A172 (cell line): ENCODE measurements at regions not wholly inside any gene's neighbourhood (a gene's known extent, or its start where the extent isn't known, plus 50 kb on each side); places are given as distances from the start of the nearest gene placed in this dataset.

Experiments
- DNase-seq: peaks from one replicate; pipeline ENCODE4 v3.0.0-alpha.2; 2015; ENCODE audit warnings: low spot score

- DNase-seq, result no peak
These were observed 161.8 kb upstream of the MAP1B start for GRCh38 chr5:71945436-71945835.

- DNase-seq, result no peak
These were observed 160.8 kb upstream of the MAP1B start for GRCh38 chr5:71946343-71947030.

GRCh38 chr5:71948206-71948605 lies 159.1 kb upstream of the MAP1B start:
- no peak for DNase-seq

GRCh38 chr5:71949772-71950171 lies 157.5 kb upstream of the MAP1B start:
- DNase-seq, result no peak

GRCh38 chr5:71953866-71954265 lies 153.4 kb upstream of the MAP1B start:
- no peak for DNase-seq

GRCh38 chr5:71954329-71954728 lies 152.9 kb upstream of the MAP1B start:
- DNase-seq, result no peak

GRCh38 chr5:71955723-71956122 lies 151.6 kb upstream of the MAP1B start:
- no peak for DNase-seq

- no peak for DNase-seq
These were observed 149.9 kb upstream of the MAP1B start for GRCh38 chr5:71957292-71957898.

- DNase-seq, result no peak
These were observed 147.1 kb upstream of the MAP1B start for GRCh38 chr5:71960195-71960594.

- no peak for DNase-seq
These were observed 145.5 kb upstream of the MAP1B start for GRCh38 chr5:71961786-71962185.

- DNase-seq, result no peak
These were observed 137.8 kb upstream of the MAP1B start for GRCh38 chr5:71969460-71969859.

- peak; percentile 7 for DNase-seq
These were observed 135.4 kb upstream of the MAP1B start for GRCh38 chr5:71971862-71972261.

- DNase-seq, result no peak
These were observed 134.3 kb upstream of the MAP1B start for GRCh38 chr5:71972777-71973473.

GRCh38 chr5:71973563-71973962 lies 133.7 kb upstream of the MAP1B start:
- DNase-seq, result no peak

GRCh38 chr5:71974165-71974564 lies 133.1 kb upstream of the MAP1B start:
- DNase-seq, result peak; percentile 22

GRCh38 chr5:71974622-71975021 lies 132.7 kb upstream of the MAP1B start:
- DNase-seq, result peak; percentile 64

- no peak for DNase-seq
These were observed 130.8 kb upstream of the MAP1B start for GRCh38 chr5:71976449-71976848.

- DNase-seq, result no peak
These were observed 130.0 kb upstream of the MAP1B start for GRCh38 chr5:71977311-71977710.

- DNase-seq, result no peak
These were observed 129.1 kb upstream of the MAP1B start for GRCh38 chr5:71978216-71978615.

- DNase-seq, result no peak
These were observed 124.4 kb upstream of the MAP1B start for GRCh38 chr5:71982717-71983395.

GRCh38 chr5:71986101-71986500 lies 121.2 kb upstream of the MAP1B start:
- no peak for DNase-seq

GRCh38 chr5:71988808-71989207 lies 118.5 kb upstream of the MAP1B start:
- no peak for DNase-seq

- DNase-seq, result no peak
These were observed 113.7 kb upstream of the MAP1B start for GRCh38 chr5:71993600-71993999.
